ENCODE measurements at regions not wholly inside any gene's neighbourhood (a gene's known extent, or its start where the extent isn't known, plus 50 kb on each side); places are given as distances from the start of the nearest gene placed in this dataset.

- TF ChIP-seq CTCF (IDR thresholded peaks at IDR 0.05) (no peak), POLR2AphosphoS5 (IDR thresholded peaks at IDR 0.05) (no peak), POLR2A (IDR thresholded peaks at IDR 0.05) (no peak), EP300 (IDR thresholded peaks at IDR 0.05) (no peak)
Measured at GRCh38 chr9:13608451-13608850, 329.0 kb upstream of the MPDZ start.

Data from suprapubic skin (tissue), 4 donors.